Hematopoietic multipotent progenitor cell treated with erythropoietin and hydrocortisone succinate and interleukin-3 and kit ligand, for 6 days (in vitro differentiated cells): ENCODE measurements at regions not wholly inside any gene's neighbourhood (a gene's known extent, or its start where the extent isn't known, plus 50 kb on each side); places are given as distances from the start of the nearest gene placed in this dataset.

ENCODE experiments used
- DNase-seq: peaks from one replicate; pipeline ENCODE4 v3.0.0-alpha.2; 2015

GRCh38 chr21:25127007-25127406 is 480.3 kb downstream of the MRPL39 start:
- DNase-seq = no peak

- DNase-seq = no peak
Observed at GRCh38 chr21:25126564-25126963, 480.7 kb downstream of the MRPL39 start.

- DNase-seq = no peak
Observed at GRCh38 chr21:25118648-25119047, 488.6 kb downstream of the MRPL39 start.

GRCh38 chr21:25115021-25115420 is 492.3 kb downstream of the MRPL39 start:
- no peak for DNase-seq

- DNase-seq = no peak
Observed at GRCh38 chr21:25107708-25108107, 499.6 kb downstream of the MRPL39 start.

GRCh38 chr21:25103500-25104207 is 503.6 kb downstream of the MRPL39 start:
- DNase-seq = no peak

GRCh38 chr21:25097648-25098047 is 509.6 kb downstream of the MRPL39 start:
- no peak for DNase-seq

GRCh38 chr21:25094695-25095094 is 512.6 kb downstream of the MRPL39 start:
- no peak for DNase-seq

GRCh38 chr21:25092441-25093011 is 514.8 kb downstream of the MRPL39 start:
- no peak for DNase-seq

GRCh38 chr21:25081096-25081495 is 526.2 kb downstream of the MRPL39 start:
- no peak for DNase-seq

GRCh38 chr21:25080661-25081060 is 526.6 kb downstream of the MRPL39 start:
- no peak for DNase-seq

- DNase-seq = no peak
Observed at GRCh38 chr21:25080141-25080540, 527.1 kb downstream of the MRPL39 start.

- no peak for DNase-seq
Observed at GRCh38 chr21:25079053-25079452, 528.2 kb downstream of the MRPL39 start.

GRCh38 chr21:25062061-25062460 is 545.2 kb downstream of the MRPL39 start:
- no peak for DNase-seq

GRCh38 chr21:25054689-25055088 is 552.6 kb downstream of the MRPL39 start:
- no peak for DNase-seq

GRCh38 chr21:25039461-25040380 is 567.6 kb downstream of the MRPL39 start:
- DNase-seq = no peak

GRCh38 chr21:25036775-25037174 is 570.5 kb downstream of the MRPL39 start:
- no peak for DNase-seq

GRCh38 chr21:25031750-25032149 is 575.5 kb downstream of the MRPL39 start:
- no peak for DNase-seq

- DNase-seq = no peak
Observed at GRCh38 chr21:25029580-25029979, 577.7 kb downstream of the MRPL39 start.

GRCh38 chr21:25025596-25025995 is 581.7 kb downstream of the MRPL39 start:
- no peak for DNase-seq

- no peak for DNase-seq
Observed at GRCh38 chr21:25024639-25025038, 582.6 kb downstream of the MRPL39 start.

GRCh38 chr21:25005388-25005787 is 601.9 kb downstream of the MRPL39 start:
- DNase-seq = no peak

- no peak for DNase-seq
Observed at GRCh38 chr21:25002676-25003075, 604.6 kb downstream of the MRPL39 start.

GRCh38 chr21:24995216-24995615 is 612.1 kb downstream of the MRPL39 start:
- DNase-seq = no peak
